OCI-LY3 (cell line): ENCODE measurements at regions not wholly inside any gene's neighbourhood (a gene's known extent, or its start where the extent isn't known, plus 50 kb on each side); places are given as distances from the start of the nearest gene placed in this dataset.

ENCODE experiments used
- EZH2phosphoT487 ChIP-seq: fragments of 200-600 bp; shearing (Covaris generic); IDR thresholded peaks from 2 replicates; pipeline ENCODE4 v1.6.1; 2018; ENCODE audit warnings: antibody characterized with exemption, mixed run types, low read depth
- TF ChIP-seq, protein P1 (sequence below): fragments of 200-600, 300-600 bp; sonication (generic); IDR thresholded peaks from 2 replicates; pipeline ENCODE4 v1.5.1; 2014; ENCODE audit warnings: antibody characterized with exemption, low read length, low read depth

DNA sequence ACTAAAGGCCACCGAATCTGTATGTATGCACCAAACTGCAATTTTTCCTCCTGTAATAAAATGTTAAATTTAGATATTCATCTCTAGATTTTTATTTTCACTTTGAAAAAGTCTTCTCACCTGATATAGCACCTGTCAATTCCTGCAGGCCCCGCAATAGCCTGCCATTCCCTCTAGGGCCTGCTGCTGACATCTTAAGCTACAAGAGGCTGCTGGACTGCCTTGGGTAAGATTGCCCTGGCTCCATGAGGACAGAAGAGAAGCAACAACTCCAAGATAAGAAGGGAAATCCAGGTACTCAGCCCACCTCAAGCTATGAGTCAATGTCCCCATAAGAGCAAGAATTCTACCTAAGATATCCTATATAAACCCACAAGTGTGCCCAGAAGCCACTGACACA lies 230.2 kb upstream of the AGTR2 start:
- no peak for TF ChIP-seq EZH2phosphoT487
- TF ChIP-seq, protein P1, sequence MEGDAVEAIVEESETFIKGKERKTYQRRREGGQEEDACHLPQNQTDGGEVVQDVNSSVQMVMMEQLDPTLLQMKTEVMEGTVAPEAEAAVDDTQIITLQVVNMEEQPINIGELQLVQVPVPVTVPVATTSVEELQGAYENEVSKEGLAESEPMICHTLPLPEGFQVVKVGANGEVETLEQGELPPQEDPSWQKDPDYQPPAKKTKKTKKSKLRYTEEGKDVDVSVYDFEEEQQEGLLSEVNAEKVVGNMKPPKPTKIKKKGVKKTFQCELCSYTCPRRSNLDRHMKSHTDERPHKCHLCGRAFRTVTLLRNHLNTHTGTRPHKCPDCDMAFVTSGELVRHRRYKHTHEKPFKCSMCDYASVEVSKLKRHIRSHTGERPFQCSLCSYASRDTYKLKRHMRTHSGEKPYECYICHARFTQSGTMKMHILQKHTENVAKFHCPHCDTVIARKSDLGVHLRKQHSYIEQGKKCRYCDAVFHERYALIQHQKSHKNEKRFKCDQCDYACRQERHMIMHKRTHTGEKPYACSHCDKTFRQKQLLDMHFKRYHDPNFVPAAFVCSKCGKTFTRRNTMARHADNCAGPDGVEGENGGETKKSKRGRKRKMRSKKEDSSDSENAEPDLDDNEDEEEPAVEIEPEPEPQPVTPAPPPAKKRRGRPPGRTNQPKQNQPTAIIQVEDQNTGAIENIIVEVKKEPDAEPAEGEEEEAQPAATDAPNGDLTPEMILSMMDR = no peak
